ENCODE measurements at regions not wholly inside any gene's neighbourhood (a gene's known extent, or its start where the extent isn't known, plus 50 kb on each side); places are given as distances from the start of the nearest gene placed in this dataset.

DNA sequence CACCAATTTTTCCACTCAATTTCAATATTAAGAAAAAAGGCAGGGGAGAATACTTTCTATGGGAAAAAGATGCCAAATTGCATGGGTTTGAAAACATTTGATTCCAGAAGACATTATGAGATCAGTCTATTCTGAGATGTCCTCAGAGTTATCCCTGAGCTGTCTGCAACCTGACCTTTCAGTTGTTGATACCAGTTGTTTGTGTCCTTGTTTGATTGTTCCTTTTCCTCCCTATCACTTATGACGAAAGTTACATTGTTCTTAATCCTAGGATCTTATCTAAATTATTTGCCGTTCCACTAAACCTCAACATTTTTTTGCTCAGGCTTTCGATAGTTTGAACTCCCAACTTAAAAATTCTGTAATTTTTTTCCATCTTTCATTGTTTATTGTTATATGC is 336.3 kb upstream of the NOVA1 start:
- DNase-seq: no peak

DNA sequence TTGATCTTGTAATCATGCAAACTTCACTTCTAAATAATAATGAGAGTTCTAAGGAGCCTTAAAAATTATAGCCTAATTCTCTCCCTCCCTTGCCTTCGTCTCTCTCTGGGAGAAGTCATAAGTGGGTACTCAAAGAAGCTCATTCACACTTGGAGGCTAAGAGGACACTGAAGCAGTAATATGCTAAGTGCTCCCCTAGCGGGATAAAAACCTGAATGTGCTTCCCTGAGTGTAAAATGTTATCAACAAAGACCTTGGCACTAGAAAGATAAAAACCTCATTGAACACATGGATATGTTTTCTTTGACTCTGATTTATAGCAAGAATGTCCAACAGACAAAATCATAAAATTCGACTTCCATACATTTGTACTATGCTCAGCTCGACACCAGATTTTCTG is 337.9 kb upstream of the NOVA1 start:
- DNase-seq: no peak

DNA sequence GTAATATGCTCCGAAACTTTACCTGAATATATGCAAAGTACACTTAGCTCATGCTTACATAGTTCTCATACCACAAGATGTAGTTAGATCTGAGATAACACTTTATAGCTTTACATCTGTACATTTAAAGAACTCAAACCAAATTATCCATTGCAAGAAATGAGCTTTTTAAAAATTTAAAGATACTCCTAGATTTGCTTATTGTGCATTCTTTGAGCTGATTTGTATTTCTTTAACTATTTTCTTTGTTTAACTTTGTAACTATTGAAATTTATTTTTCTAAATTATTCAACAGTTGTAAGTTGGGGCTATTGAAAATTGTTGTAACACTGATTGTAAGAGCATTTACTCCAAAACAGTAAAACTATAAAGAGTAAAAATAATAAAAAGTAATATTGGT is 340.2 kb upstream of the NOVA1 start:
- no peak for DNase-seq

GRCh38 chr14:26939755-26940154 is 341.9 kb upstream of the NOVA1 start:
- no peak for DNase-seq

DNA sequence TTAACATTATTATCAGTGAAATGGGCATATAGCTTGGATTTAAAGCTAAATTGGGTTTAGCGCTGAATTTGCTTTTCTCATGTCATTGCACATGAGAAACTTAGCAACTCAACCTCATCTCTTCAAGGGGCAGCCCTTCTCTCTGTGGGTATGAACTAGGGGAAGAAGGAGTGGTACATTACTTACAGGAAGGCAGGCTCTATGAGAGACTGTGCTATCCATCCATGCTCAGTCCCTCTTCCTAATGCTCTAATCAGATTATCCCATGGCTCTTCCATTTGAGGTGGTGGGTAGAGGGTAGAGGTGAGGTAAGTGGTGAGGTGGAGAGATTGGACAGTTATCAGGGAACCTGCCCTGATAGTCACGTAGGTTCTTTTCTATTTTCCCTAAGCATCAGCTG is 343.7 kb upstream of the NOVA1 start:
- no peak for DNase-seq

DNA sequence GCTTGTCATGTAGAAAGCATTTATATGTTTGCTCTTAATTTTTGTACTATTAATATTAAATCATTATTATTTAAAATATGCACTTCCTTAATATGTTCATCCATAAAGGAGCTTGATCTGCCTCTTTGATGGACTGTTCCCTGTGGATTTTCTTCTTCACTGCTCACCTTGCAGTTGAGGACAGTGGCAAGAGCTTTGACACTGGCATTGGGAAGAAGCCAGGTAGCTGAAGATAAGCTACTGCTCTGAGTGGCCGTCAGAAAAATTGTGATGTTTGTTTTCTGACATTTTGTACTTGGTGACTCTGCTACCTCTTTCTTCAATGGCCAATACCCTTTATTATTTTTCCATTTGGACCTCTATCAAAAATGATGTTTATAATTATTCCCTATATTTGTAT is 349.4 kb upstream of the NOVA1 start:
- no peak for DNase-seq

DNA sequence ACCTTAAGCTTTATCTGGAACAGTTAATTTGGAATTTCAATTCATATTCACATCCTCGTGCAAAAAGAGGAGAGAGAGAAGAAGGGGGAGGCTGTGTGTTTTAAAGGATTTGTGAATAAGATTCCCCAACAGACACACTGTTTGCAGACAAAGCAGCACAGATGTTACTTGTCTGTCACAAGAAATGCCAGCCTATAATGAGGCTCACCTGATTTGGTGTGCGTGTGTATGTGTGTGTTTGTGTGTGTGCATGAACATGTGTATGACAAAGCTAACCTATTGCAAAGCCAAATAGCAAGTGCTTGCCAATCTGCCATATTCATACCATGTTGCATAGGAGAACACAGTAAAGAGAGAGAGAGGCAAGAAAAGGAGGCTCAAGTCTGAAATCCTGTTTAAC is 361.6 kb upstream of the NOVA1 start:
- DNase-seq: no peak

DNA sequence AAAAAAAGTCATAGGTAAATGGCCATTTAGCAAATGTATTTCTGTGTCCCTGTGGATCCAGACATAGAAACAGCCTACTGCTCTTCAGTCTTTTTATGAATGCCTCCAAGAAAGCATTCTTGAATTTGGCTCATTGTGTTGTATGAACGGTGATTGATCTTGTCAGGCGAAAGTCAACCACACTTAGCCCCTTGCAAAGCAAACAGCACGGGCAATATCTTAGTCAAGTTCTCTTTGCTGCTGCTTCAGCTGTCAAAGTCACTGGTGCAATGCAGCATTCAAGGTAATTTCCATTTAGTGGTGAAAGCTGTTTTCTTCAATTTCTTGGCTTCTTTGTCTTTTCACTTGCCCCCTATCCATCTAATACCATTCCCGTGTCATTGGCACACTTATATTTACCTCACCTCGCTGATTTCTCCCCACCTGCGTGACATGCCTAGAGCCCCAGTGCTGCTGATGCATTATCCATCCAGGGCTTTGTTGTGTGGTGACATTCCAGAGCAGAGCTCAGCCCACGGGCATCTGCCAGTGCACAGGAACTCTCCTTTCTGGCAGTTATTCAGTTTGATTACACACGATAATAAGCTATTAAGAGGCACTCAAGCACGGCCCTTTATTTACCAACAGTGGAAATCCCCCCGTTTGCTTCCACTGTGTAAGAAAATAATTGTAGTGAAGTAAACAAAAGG is 362.3 kb upstream of the NOVA1 start:
- no peak for DNase-seq

DNA sequence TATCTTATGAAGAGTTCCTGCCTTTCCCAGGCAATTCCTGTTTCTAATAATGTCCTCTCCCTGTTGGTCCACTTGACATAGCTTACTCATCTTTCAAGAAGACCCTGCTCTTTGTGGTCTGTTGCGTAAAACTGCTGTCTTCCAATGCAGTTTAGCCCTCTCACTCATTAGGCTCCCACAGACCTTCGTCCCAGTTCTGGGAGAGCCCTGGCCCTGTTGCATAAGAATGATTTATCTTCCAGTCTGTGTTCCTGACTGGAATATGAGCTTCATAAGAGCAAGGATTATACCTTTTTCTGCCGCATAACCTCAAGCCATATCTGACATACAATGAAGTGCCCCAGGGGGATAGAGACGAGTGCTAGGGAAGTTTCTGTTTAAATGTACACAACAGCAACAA is 365.9 kb upstream of the NOVA1 start:
- DNase-seq: no peak

- no peak for DNase-seq
Observed at GRCh38 chr14:26965490-26965889, 367.7 kb upstream of the NOVA1 start.

GRCh38 chr14:26966908-26967307 is 369.1 kb upstream of the NOVA1 start:
- DNase-seq: no peak

GRCh38 chr14:26974965-26975364 is 377.1 kb upstream of the NOVA1 start:
- DNase-seq: no peak

DNA sequence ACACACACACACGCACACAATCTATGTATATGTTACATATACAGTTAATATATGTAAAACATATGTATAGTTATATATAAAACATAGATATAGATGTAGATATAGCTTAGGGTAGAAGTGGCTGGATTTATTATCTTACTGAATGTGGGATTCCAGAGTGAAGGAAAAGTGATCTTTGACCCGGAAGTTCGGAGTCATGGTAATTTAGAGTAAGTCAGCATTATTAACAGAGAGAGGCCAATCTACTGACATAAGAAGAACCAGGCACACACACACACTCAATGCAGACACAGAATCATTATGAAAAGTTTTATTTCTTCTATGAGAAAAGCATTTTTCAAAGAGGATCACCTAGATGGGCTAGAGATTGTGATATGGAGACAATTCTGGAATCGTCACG is 384.2 kb upstream of the NOVA1 start:
- no peak for DNase-seq

GRCh38 chr14:26984311-26985177 is 386.7 kb upstream of the NOVA1 start:
- DNase-seq: peak; percentile 46

GRCh38 chr14:26987744-26988363 is 390.0 kb upstream of the NOVA1 start:
- DNase-seq: no peak

DNA sequence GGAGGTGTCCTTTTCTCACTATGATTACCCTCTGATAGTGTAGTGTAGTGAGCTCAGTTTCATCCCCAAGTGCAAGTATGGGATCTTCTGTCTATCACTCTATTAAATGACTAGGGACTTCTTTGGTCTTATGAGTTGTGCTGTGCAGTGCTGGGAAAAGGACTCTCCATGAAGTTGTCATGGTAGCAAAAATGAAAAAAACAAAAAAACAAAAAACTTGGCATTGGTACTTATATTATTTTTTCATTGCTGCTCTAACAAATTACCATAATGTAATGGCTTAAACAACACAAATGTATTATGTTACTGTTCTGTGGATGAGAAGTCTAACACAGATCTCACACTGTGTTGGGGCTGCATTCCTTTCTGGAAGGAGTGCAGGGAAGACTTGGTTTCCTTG is 393.1 kb upstream of the NOVA1 start:
- no peak for DNase-seq

- DNase-seq: no peak
Observed at GRCh38 chr14:26992403-26993115, 394.7 kb upstream of the NOVA1 start.

DNA sequence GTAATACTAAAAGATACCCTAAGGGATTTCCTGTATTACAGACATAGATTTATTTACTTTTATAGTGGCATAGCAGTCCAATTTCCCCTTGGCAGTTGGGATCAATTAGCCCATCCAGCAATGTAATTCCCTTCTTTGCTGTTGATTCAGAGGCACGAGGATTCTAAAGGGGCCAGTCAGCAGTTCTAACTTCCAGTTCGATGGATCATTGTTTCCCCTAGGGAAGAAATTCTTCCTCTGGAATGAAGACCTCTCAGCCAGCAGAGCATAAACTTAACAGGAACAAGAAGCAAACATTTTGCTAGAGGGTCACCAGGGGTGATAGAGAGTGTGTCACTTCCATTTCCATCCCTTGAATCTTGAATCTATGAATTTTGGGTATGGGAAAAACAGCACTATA is 395.7 kb upstream of the NOVA1 start:
- no peak for DNase-seq

- no peak for DNase-seq
Observed at GRCh38 chr14:26995301-26995700, 397.5 kb upstream of the NOVA1 start.

DNA sequence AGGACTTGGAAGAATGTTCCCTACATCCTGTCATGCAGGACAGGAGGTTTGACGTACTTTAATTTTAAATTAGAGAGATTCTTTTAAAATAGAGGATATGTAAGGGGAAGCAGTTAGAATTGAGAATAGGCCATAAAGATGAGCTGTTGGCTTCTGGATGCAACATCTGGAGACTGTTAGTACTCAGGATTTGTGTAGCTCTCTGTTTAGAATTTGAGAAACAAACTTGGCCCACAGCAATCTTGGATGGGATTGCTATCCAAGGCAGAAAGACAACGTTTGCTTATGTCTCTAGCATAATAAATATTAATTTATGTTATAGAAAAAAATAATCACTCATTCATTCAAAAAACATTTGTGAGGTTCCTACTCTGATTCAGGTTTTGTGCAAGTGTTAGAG is 398.4 kb upstream of the NOVA1 start:
- no peak for DNase-seq

DNA sequence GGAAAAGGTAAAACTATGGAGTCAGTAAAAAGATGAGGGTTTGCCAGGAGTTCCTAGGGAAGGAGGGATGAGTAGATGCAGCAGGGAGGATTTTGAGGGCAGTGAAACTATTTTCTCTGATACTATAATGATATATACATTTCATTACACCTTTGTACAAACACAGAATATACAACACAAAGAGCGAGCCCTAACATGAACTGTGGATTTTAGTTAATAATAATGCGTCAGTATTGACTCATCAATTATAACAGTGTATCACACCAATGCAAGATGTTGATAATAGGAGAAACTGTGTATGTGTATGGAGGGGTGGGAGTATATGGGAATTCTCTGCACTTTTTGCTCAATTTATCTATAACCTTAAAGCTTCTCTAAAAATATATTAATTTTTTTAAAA is 404.3 kb upstream of the NOVA1 start:
- DNase-seq: no peak

GRCh38 chr14:27006570-27006969 is 408.7 kb upstream of the NOVA1 start:
- DNase-seq: no peak

GRCh38 chr14:27008187-27008586 is 410.4 kb upstream of the NOVA1 start:
- DNase-seq: no peak

DNA sequence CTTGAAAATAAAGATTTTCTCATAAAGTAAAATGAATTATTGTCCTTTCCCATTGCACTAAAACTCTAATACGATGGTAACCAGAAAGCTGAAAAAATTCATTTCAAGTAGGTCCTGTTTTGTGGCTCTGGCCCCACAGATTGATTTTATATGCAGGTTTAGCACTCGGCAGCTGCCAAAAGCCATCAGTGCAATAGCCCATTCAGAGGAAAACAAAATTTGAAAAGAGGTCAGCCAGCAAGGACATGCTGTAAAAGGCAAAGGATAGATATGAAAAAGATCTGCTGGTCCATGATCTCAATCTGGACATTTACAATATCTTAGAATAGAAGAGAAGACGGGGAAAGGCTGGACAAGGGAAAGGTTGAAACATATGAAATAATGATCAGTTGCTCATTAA is 414.8 kb upstream of the NOVA1 start:
- DNase-seq: no peak
